ENCODE measurements at regions not wholly inside any gene's neighbourhood (a gene's known extent, or its start where the extent isn't known, plus 50 kb on each side); places are given as distances from the start of the nearest gene placed in this dataset.

DNA sequence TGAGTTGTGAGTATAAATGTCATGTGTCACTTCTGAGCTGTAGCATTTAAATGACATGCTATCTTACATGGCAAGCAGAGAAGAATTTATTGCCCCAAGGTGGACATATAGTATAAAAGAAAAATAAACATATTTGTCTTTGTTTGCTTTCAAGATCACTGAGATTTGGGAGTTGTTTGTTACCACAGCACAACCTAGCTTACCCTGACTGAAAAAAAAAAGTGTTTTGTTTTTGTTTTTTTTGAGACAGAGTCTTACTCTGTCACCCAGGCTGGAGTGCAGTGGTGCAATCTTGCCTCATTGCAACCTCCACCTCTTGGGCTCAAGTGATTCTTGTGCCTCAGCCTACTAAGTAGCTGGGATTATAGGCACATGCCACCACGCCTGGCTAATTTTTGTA is 596.5 kb downstream of the MED13L start:
- H3K4me3 ChIP-seq (replicated peaks in 1 of 2; ENCODE audit: low read depth in 1 of 2, low read length in 2 of 2) = no peak overlapping the region
- H3K79me2 ChIP-seq (ENCODE audit: insufficient read depth, low read length) = no peaks in the 10 kb centered on the region
- H3K4me2 ChIP-seq (ENCODE audit: low read length) = no peak overlapping the region
- no peak overlapping the region for H3K27ac ChIP-seq (ENCODE audit: low read depth, low read length)
- intact Hi-C loops (cut with micrococcal nuclease) = no loop called here
- POLR2A ChIA-PET = no interaction called here
- CTCF ChIA-PET = no interaction called here
- no TSS peak for BruUV-seq (replicated peaks)
- H3K4me1 ChIP-seq (ENCODE audit: control insufficient read depth in 1 of 2, insufficient read depth in 2 of 2, low read length in 2 of 2) = no peaks in the 10 kb centered on the region
- TF ChIP-seq SP1 (IDR thresholded peaks at IDR 0.05; ENCODE audit: low read depth) (no peak), EZH2 (IDR thresholded peaks at IDR 0.05) (no peak), SRF (IDR thresholded peaks at IDR 0.05; ENCODE audit: low read depth) (no peak), ZNF274 (IDR thresholded peaks at IDR 0.05; ENCODE audit: low read depth, low read length) (no peak), FOSL1 (IDR thresholded peaks at IDR 0.05; ENCODE audit: low read depth) (no peak), ELF1 (IDR thresholded peaks at IDR 0.05; ENCODE audit: borderline replicate concordance, low read depth) (no peak), CEBPB (IDR thresholded peaks at IDR 0.05; ENCODE audit: low read depth) (no peak), ZFX (IDR thresholded peaks at IDR 0.05) (no peak), TCF7L2 (IDR thresholded peaks at IDR 0.05; ENCODE audit: borderline replicate concordance, extremely low read depth, insufficient read depth, insufficient read length) (no peak), JUND (IDR thresholded peaks at IDR 0.05) (no peak), POLR2A (IDR thresholded peaks at IDR 0.05; ENCODE audit: borderline replicate concordance, extremely low read depth, insufficient read depth, insufficient read length) (no peak), SIN3A (IDR thresholded peaks at IDR 0.05; ENCODE audit: low read depth) (no peak), CBX3 (IDR thresholded peaks at IDR 0.05; ENCODE audit: low read depth) (no peak)
- TF ChIP-seq, protein P1, sequence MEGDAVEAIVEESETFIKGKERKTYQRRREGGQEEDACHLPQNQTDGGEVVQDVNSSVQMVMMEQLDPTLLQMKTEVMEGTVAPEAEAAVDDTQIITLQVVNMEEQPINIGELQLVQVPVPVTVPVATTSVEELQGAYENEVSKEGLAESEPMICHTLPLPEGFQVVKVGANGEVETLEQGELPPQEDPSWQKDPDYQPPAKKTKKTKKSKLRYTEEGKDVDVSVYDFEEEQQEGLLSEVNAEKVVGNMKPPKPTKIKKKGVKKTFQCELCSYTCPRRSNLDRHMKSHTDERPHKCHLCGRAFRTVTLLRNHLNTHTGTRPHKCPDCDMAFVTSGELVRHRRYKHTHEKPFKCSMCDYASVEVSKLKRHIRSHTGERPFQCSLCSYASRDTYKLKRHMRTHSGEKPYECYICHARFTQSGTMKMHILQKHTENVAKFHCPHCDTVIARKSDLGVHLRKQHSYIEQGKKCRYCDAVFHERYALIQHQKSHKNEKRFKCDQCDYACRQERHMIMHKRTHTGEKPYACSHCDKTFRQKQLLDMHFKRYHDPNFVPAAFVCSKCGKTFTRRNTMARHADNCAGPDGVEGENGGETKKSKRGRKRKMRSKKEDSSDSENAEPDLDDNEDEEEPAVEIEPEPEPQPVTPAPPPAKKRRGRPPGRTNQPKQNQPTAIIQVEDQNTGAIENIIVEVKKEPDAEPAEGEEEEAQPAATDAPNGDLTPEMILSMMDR (IDR thresholded peaks at IDR 0.05 in 2 of 3, conservative IDR thresholded peaks at IDR 0.05 in 1 of 3; ENCODE audit: borderline replicate concordance in 1 of 3, insufficient read depth in 1 of 3, low read depth in 2 of 3, low read length in 2 of 3) = no peak
- TF ChIP-seq, protein P2, sequence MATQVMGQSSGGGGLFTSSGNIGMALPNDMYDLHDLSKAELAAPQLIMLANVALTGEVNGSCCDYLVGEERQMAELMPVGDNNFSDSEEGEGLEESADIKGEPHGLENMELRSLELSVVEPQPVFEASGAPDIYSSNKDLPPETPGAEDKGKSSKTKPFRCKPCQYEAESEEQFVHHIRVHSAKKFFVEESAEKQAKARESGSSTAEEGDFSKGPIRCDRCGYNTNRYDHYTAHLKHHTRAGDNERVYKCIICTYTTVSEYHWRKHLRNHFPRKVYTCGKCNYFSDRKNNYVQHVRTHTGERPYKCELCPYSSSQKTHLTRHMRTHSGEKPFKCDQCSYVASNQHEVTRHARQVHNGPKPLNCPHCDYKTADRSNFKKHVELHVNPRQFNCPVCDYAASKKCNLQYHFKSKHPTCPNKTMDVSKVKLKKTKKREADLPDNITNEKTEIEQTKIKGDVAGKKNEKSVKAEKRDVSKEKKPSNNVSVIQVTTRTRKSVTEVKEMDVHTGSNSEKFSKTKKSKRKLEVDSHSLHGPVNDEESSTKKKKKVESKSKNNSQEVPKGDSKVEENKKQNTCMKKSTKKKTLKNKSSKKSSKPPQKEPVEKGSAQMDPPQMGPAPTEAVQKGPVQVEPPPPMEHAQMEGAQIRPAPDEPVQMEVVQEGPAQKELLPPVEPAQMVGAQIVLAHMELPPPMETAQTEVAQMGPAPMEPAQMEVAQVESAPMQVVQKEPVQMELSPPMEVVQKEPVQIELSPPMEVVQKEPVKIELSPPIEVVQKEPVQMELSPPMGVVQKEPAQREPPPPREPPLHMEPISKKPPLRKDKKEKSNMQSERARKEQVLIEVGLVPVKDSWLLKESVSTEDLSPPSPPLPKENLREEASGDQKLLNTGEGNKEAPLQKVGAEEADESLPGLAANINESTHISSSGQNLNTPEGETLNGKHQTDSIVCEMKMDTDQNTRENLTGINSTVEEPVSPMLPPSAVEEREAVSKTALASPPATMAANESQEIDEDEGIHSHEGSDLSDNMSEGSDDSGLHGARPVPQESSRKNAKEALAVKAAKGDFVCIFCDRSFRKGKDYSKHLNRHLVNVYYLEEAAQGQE (IDR thresholded peaks at IDR 0.05; ENCODE audit: low read depth) = no peak
- H3K27me3 ChIP-seq (ENCODE audit: insufficient read depth, low read length) = no peaks in the 10 kb centered on the region
- H4K20me1 ChIP-seq (ENCODE audit: insufficient read depth) = no peaks in the 10 kb centered on the region
- no peaks in the 10 kb centered on the region for H3K9me3 ChIP-seq (ENCODE audit: control insufficient read depth in 1 of 2, insufficient read depth in 1 of 2, low read depth in 1 of 2, low read length in 2 of 2)
- no peak for DNase-seq (ENCODE audit: low read depth, low spot score)
- H2AFZ ChIP-seq (ENCODE audit: low read depth, low read length, poor library complexity, severe bottlenecking) = no peak overlapping the region
- RAD21 ChIA-PET (ENCODE audit: low non-redundant PET in 1 of 2, low total read pairs in 2 of 2, uncharacterized antibody in 2 of 2, unreplicated experiment in 2 of 2) = no interaction called here
- H3K9ac ChIP-seq (ENCODE audit: low read length) = no peak overlapping the region
- no peaks in the 10 kb centered on the region for H3K9me2 ChIP-seq (ENCODE audit: insufficient read depth)
- no peak for ATAC-seq
- no peaks in the 10 kb centered on the region for H3K36me3 ChIP-seq (ENCODE audit: control insufficient read depth in 1 of 2, insufficient read depth in 2 of 2, low read length in 2 of 2)

All from HCT116 (cell line).